Type B pancreatic cell (in vitro differentiated cells): ENCODE measurements at regions not wholly inside any gene's neighbourhood (a gene's known extent, or its start where the extent isn't known, plus 50 kb on each side); places are given as distances from the start of the nearest gene placed in this dataset.

ENCODE experiments used
- DNase-seq: peaks from one replicate; pipeline ENCODE4 v3.0.0; 2021; ENCODE audit warnings: mixed read lengths; ENCODE audit not compliant: unreplicated experiment; ENCODE audit errors: extremely low spot score
- H3K27ac Mint-ChIP-seq: 2 replicates; pipeline ENCODE4 v1.8.0; 2021; ENCODE audit warnings: mild to moderate bottlenecking, mixed read lengths
- H3K27me3 Mint-ChIP-seq: 2 replicates; pipeline ENCODE4 v1.8.0; 2021; ENCODE audit warnings: mixed read lengths
- H3K36me3 Mint-ChIP-seq: 2 replicates; pipeline ENCODE4 v1.8.0; 2021; ENCODE audit warnings: mixed read lengths
- H3K4me1 Mint-ChIP-seq: one replicate; pipeline ENCODE4 v1.8.0; 2021; ENCODE audit warnings: mixed read lengths; ENCODE audit not compliant: unreplicated experiment
- H3K4me3 Mint-ChIP-seq: 2 replicates; pipeline ENCODE4 v1.8.0; 2021; ENCODE audit warnings: mild to moderate bottlenecking, mixed read lengths
- H3K9me3 Mint-ChIP-seq: 2 replicates; pipeline ENCODE4 v1.8.0; 2021; ENCODE audit warnings: mixed read lengths
- CTCF ChIP-seq: fragments of 200-600 bp; sonication (generic); conservative IDR thresholded peaks from 2 replicates; pipeline ENCODE4 v1.5.0; 2021; ENCODE audit warnings: antibody characterized with exemption, mild to moderate bottlenecking

- DNase-seq = no peak
- Mint-ChIP-seq H3K36me3 (no peaks in the 10 kb centered on the region), H3K4me3 (no peak overlapping the region), H3K27ac (no peak overlapping the region), H3K4me1 (peaks cover 5% of the 10 kb centered on the region), H3K27me3 (peaks cover 17% of the 10 kb centered on the region), H3K9me3 (no peaks in the 10 kb centered on the region)
- no peak for TF ChIP-seq CTCF
These were observed 79.2 kb upstream of the FRMD4A start for GRCh38 chr10:14409856-14410458.

- TF ChIP-seq CTCF = no peak
- no peaks in the 10 kb centered on the region for H3K9me3 Mint-ChIP-seq
- no peak overlapping the region for H3K4me3 Mint-ChIP-seq
- no peak overlapping the region for H3K27ac Mint-ChIP-seq
- no peak for DNase-seq
- no peaks in the 10 kb centered on the region for H3K36me3 Mint-ChIP-seq
- peaks cover 17% of the 10 kb centered on the region for H3K27me3 Mint-ChIP-seq
- H3K4me1 Mint-ChIP-seq = peaks cover 7% of the 10 kb centered on the region
These were observed 78.5 kb upstream of the FRMD4A start for GRCh38 chr10:14409247-14409646.

- peaks cover 17% of the 10 kb centered on the region for H3K27me3 Mint-ChIP-seq
- H3K9me3 Mint-ChIP-seq = no peaks in the 10 kb centered on the region
- no peaks in the 10 kb centered on the region for H3K36me3 Mint-ChIP-seq
- H3K27ac Mint-ChIP-seq = no peak overlapping the region
- peaks cover 9% of the 10 kb centered on the region for H3K4me1 Mint-ChIP-seq
- H3K4me3 Mint-ChIP-seq = no peak overlapping the region
- TF ChIP-seq CTCF = no peak
- no peak for DNase-seq
These were observed 77.4 kb upstream of the FRMD4A start for GRCh38 chr10:14408139-14408538.

- no peaks in the 10 kb centered on the region for H3K9me3 Mint-ChIP-seq
- peaks cover 9% of the 10 kb centered on the region for H3K4me1 Mint-ChIP-seq
- H3K36me3 Mint-ChIP-seq = no peaks in the 10 kb centered on the region
- TF ChIP-seq CTCF = no peak
- H3K27me3 Mint-ChIP-seq = peaks cover 17% of the 10 kb centered on the region
- DNase-seq = no peak
- H3K27ac Mint-ChIP-seq = no peak overlapping the region
- no peak overlapping the region for H3K4me3 Mint-ChIP-seq
These were observed 76.8 kb upstream of the FRMD4A start for GRCh38 chr10:14407567-14407966.

- Mint-ChIP-seq H3K4me1 (peaks cover 9% of the 10 kb centered on the region), H3K4me3 (no peak overlapping the region), H3K27me3 (peaks cover 21% of the 10 kb centered on the region), H3K9me3 (no peaks in the 10 kb centered on the region), H3K36me3 (no peaks in the 10 kb centered on the region), H3K27ac (peak overlapping the region; percentile 66)
- no peak for TF ChIP-seq CTCF
- DNase-seq = no peak
These were observed 74.6 kb upstream of the FRMD4A start for GRCh38 chr10:14405076-14406065.
